OCI-LY3 (cell line): ENCODE measurements at regions not wholly inside any gene's neighbourhood (a gene's known extent, or its start where the extent isn't known, plus 50 kb on each side); places are given as distances from the start of the nearest gene placed in this dataset.

Experiments used
- CTCF ChIP-seq: fragments of 200-600, 300-600 bp; sonication (generic); IDR thresholded peaks from 2 replicates; pipeline ENCODE4 v1.5.1; 2014; ENCODE audit warnings: antibody characterized with exemption, low read length, low read depth
- EZH2phosphoT487 ChIP-seq: fragments of 200-600 bp; shearing (Covaris generic); IDR thresholded peaks from 2 replicates; pipeline ENCODE4 v1.6.1; 2018; ENCODE audit warnings: antibody characterized with exemption, mixed run types, low read depth

DNA sequence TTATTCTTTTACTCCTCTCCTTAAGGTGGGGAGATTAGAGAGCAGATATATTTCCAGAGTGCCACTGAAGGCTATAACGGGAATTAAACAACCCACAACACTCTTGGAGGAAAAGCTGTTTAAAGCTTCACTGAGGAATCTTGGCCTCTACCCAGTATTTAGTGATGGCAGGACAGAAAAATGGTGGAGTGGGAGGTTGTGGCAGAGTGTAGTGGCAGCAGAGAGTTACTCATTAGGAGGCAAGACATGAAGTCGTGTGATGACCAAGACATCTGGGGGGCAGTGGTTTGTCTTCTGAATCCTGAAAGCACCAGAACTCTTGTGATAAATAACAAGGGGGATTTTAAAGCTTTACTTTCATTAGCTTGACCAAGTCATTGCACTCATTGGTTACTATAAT lies 563.5 kb upstream of the SLITRK5 start:
- TF ChIP-seq CTCF (no peak), EZH2phosphoT487 (no peak)
